ENCODE measurements at regions not wholly inside any gene's neighbourhood (a gene's known extent, or its start where the extent isn't known, plus 50 kb on each side); places are given as distances from the start of the nearest gene placed in this dataset.

DNA sequence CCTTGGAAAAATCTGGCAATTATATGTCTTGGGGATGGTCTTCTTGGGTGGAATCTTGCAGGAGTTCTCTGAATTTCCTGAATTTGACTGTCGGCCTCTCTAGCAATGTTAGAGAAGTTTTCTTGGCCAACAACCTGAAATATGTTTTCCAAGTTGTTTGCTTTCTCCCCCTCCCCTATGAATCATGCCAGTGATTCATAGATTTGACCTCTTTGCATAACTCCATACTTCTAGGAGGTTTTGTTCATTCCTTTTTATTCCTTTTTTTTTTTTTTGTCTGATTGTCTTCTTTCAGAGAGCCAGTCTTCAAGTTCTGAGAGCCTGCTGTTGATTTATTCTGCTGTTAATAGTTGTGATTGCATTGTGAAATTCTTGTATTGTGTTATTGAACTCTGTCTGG lies 56.7 kb upstream of the SLC44A1 start:
- TF ChIP-seq GATA2 (IDR thresholded peaks at IDR 0.05; ENCODE audit: low read depth, low read length) (no peak), GATA3 (IDR thresholded peaks at IDR 0.05; ENCODE audit: low read depth, low read length) (no peak)
